Cerebellar cortex (tissue), 1 donor: ENCODE measurements at regions not wholly inside any gene's neighbourhood (a gene's known extent, or its start where the extent isn't known, plus 50 kb on each side); places are given as distances from the start of the nearest gene placed in this dataset.

Experiments used
- DNase-seq: peaks from one replicate; pipeline ENCODE4 v3.0.0-alpha.2; 2015; ENCODE audit warnings: low spot score

DNA sequence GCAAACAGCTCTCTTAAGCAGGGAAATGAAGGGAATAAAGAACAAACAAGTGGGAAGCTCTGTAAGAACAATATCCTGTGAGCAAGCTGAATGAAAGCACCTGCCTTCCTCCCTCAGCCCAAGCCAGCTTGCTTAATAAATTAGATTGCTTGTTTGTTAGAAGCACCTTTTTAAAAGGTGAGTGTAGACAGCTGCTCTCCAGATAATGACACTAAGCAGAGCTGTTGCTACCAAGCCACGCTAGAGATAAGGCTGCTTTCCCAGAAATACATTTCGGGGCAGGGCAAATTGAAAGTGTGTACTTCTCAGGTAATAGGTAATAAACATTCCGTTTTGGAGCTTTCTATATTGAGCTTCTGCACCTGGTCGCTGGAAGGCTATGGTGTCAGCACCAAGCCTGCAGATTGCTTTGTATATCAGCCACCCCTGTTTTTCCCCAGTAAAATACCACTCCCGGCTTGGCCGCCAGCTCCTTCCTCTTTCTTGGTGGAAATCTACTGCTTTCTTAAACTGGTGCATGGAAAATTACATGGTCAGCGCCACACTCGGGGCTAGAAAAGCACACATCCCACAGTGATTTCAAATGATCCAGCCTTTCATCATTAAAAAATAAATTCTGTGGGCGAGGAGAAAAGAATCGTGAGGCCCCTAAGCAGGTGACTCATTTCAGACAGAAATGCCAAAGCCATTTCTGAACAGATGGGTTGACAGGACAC is 151.3 kb downstream of the ETS2 start:
- DNase-seq: no peak

DNA sequence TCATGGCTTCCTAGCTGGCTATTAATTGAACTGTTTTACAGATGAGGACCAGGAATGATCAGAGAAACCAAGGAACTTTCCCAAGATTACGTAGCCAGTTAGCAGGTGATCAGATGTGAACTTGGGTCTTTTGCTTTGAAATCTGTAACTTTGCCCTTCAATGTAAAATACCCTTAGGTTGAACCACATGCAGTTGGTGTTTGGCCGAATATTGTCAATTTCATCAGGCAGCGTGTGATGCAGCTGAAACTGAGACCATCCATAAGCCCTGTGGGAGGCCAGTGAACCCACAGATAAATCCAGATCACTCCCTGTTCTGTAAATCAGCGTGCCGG is 150.8 kb downstream of the ETS2 start:
- no peak for DNase-seq

- DNase-seq: no peak
Measured at GRCh38 chr21:38956007-38956406, 150.3 kb downstream of the ETS2 start.

DNA sequence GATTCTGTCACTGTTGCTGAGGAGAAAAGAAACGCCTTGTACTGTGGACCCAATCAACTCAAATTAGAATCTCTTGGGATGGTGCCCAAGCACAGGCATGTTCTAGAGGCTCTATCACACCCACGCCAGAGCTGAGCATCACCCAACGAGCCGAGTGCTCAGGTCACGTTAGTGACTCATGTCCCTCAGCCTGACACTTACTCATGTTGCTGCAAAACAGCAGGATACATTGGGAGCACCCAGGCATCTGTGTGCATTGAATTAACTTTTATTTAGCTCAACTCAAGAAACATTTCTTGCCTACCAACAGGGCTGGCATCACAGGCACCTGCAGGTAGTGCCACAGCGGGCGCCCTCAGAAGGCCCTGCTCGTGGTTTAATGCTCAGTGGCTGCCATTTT is 149.8 kb downstream of the ETS2 start:
- DNase-seq: no peak

DNA sequence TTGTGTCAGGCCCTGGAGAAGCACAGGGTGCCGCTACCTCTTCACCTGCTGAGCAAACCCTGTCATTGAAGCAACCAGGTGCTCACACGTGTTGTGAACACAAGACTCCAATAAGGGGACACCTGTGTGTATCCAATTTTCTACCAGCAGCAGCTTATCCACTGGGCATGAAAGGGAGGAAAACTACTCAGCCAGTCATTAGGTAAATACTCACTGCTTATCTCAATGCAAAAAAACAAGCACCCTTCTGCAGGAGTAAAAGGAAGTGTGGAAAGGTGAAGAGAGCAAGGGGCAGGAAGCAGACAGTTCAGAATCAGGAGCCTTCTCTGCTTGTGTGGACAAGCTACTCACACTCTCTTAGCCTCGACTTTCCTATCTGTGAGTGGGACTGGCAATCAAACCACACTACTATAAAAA is 148.9 kb downstream of the ETS2 start:
- DNase-seq: no peak

- DNase-seq: no peak
Measured at GRCh38 chr21:38953516-38953915, 147.8 kb downstream of the ETS2 start.

DNA sequence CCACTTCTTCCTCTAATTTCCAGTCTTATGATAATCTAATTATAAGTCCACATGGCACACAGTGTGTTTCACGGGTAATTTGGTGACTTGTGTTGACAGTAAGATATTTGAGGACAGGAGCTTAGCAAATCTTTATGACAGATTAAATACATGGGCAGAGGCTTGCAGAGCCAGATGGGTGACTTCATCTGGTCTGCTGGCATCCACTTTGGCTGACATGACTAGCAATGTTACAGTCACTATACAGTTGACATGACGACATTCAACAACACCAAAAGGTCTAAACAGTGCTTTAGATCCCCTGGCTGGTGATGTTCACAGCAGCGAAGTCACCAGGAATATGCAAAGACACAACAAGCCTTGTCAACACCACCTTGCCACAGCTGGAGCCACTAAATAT is 147.2 kb downstream of the ETS2 start:
- no peak for DNase-seq

DNA sequence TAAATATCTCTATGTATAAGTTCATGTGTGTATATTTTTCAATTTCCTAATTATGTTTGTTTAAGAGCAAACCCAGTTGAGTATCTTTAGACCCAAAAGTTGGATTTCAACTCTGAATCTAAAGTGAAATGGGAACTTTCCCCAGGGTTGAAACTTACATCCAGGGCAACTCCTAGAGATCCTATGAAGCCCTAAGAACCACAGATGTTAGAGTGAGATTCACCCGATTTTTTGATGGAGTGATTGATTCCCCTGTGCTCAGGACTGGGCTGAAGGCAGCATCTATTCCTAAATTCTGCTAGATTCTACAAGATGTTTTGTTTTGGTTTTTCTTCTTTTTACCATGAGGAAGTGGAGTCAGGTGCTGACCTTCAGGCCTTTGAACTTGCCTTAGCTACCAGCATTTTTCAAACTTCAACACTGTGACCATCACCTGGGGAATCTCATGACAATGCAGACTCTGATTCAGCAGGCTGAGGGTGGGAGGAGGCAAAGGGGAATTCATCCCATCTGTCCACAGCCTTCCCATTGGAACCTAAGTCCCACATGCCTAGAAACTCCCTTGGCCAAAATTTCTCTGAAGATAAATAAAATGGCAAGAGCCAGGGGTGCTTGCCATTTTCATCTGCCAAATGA is 145.5 kb downstream of the ETS2 start:
- no peak for DNase-seq

- DNase-seq: no peak
Measured at GRCh38 chr21:38950435-38951094, 144.8 kb downstream of the ETS2 start.

GRCh38 chr21:38949070-38949380 is 143.3 kb downstream of the ETS2 start:
- DNase-seq: no peak

GRCh38 chr21:38948377-38949069 is 142.8 kb downstream of the ETS2 start:
- no peak for DNase-seq

DNA sequence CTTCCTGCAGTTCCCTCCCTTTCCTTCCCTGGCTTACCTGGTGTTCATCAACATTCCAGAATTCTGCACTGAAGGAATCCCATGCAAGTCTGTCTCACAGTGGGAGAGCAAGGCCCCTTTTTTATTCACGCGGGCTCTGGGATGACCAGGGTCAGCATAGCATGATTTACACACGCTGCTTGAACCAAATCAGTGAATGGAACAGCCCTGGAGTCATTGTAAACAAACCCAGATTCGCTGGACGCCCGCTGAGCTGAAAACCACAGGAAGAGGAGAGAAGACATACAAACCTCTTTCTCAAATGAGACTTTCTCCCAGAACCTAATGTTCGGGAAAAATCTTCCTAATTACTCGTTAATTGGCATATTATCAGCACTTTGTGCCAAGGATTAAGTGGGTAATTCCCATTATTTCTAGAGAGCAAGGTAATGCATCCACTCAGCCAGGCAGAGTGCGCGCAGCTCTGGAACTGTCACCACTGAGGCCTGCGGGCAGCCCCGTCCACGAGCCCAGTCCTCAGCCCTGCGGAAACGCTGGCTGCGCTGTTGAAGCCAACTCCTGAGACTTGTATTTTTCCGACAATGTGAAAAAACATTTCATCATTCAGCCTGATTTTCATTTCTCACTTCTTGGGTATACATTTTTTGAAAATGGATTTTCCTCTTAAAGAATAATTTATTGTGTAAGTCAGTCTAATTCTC is 140.0 kb downstream of the ETS2 start:
- no peak for DNase-seq

DNA sequence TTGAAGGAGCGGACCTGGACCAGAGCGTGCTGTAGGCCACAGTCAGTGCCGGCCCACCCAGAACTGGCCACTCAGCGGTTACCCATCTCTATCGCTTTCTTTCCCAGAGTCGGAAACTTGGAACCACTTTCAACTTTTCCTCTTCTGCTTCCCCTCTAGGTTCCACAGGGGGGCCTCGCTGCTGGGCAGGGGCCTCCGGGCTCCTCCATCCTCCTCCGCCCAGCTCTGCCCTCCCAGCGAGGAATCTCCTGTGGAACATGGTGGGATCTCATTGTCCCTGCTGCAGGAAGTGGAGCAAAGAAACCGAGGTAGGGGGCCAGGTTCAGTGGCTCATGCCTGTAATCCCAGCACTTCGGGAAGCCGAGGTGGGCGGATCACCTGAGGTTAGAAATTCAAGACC is 139.2 kb downstream of the ETS2 start:
- no peak for DNase-seq

DNA sequence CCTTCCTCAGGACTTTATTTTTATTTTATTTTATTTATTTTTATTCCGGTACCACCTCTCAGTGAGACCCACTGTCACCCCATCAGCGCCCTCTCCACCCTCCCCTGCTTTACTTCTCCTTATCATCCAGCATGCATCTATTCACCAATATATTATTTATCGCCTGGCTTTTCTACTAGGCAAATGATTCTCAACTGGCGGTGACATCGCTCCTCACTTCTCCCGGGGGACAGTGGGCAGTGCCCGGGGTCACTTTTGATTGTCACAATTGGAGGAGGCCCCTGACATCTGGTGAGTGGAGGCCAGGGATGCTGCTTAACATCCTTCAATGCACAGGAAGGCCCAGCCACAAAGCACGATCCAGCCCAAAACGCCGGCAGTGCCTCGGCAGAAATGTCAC is 138.7 kb downstream of the ETS2 start:
- DNase-seq: no peak

GRCh38 chr21:38942748-38943211 is 137.1 kb downstream of the ETS2 start:
- no peak for DNase-seq

DNA sequence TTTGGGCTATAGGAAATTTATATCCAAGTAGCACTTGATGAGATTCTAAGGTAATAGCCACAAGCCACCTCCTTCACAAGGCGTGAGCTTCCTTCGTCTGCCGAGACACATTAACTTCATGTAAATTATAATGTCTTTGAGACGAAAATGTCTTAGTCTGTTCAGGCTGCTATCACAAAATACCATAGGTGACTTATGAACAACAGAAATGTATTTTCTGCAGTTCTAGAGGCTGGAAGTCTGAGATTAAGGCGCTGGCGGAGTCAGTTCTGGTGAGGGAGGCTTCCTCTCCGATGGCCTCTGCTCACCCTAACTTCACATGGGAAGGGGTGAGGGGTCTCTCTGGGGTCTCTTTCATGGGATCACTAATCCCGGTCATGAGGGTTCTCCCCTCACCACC is 133.0 kb downstream of the ETS2 start:
- no peak for DNase-seq

DNA sequence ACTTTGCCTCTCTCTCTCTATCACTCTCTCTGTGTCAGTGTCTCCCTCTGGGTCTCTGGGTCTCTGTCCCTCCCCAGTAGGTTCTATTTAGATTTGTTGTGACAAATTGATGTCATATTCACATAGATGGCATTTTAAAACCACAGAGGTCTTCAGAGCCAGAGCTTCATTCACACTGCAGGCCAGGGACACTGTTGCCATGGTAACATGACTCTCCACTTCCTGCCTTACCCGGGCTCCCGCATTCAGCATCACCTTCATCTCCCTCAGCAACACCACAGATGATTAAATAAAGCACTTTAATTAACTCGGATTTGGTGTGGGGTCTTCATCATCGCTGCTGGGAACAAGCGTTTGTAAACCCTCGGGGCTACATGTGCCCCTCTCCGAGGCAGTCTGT is 132.6 kb downstream of the ETS2 start:
- DNase-seq: no peak

GRCh38 chr21:38937844-38938243 is 132.1 kb downstream of the ETS2 start:
- DNase-seq: no peak

GRCh38 chr21:38937286-38937790 is 131.6 kb downstream of the ETS2 start:
- DNase-seq: no peak

DNA sequence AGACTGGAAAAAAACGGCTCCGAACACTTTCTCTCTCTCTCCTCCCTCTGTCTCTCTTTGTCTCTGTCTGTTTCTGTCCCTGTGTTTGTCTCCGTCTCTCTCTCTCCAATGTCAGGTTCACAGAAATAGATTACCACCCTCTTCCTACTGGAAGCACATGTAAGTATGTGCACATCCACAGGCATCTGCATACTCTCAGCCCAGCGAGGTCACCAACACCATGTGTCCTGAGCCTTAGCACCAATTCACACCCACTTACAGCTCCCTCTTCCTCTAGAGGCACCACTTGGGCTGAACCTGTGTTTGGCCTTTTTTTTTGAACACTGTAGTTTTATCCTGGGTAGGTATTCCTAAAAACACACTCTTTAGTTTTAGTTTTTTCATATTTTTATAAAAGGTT is 130.5 kb downstream of the ETS2 start:
- no peak for DNase-seq

DNA sequence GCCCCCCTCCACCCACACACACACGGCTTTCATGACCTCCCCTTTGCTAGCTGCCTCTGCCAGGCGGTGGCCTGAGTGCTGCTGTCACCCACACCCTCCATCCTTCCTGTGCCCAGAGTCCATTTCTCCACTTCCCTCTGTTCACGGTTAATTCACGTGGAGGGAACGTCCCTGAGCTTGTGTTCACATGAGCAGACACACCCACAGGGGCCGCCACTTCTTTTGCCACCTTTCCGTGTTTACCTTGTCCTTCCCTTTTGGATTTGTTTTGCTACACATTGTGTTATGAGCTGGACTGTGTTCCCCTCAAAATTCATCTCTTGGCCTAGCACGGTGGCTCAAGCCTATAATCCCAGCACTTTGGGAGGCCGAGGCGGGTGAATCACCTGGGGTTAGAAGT is 128.0 kb downstream of the ETS2 start:
- no peak for DNase-seq

DNA sequence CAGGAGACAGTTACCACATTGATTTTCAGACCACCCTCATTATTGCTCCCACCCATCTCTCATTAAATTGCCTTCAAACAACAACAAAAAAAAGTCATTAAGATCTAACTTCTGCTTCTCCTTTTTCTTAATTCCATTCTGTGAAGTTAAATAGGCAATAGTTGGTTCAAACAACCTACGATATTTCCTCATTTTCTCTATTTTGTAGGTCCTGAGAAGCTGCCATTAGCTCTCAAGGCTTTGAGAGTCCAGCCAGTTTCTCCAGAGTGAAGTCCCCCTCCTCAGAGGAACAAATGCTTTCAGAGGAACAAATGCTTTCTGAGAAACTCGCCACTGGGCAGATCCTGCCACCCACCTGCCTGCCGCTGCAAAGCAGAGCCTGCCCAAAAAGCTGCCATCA is 125.6 kb downstream of the ETS2 start:
- DNase-seq: no peak
